NT2/D1 (cell line): ENCODE measurements at regions not wholly inside any gene's neighbourhood (a gene's known extent, or its start where the extent isn't known, plus 50 kb on each side); places are given as distances from the start of the nearest gene placed in this dataset.

Experiments
- DNase-seq: peaks from one replicate; pipeline ENCODE4 v3.0.0-alpha.2; 2011; ENCODE audit warnings: low read depth, low spot score
- H3K27me3 ChIP-seq: 2 replicates; pipeline ENCODE4 v1.6.0; 2011; ENCODE audit warnings: mild to moderate bottlenecking; ENCODE audit not compliant: insufficient read length, insufficient read depth
- H3K36me3 ChIP-seq: 2 replicates; pipeline ENCODE4 v1.6.1; 2011; ENCODE audit warnings: mild to moderate bottlenecking, low read length, mixed read lengths; ENCODE audit not compliant: insufficient read depth, insufficient read length
- H3K4me1 ChIP-seq: 2 replicates; pipeline ENCODE4 v1.5.1; 2011; ENCODE audit not compliant: insufficient read depth, insufficient read length
- H3K4me3 ChIP-seq: 2 replicates; pipeline ENCODE4 v1.5.1; 2011; ENCODE audit warnings: low read depth; ENCODE audit not compliant: insufficient read length
- H3K9ac ChIP-seq: 2 replicates; pipeline ENCODE4 v1.6.0; 2011; ENCODE audit warnings: low read depth; ENCODE audit not compliant: insufficient read length
- H3K9me3 ChIP-seq: 2 replicates; pipeline ENCODE4 v1.5.1; 2011; ENCODE audit warnings: mild to moderate bottlenecking, low read length; ENCODE audit not compliant: insufficient read depth
- SUZ12 ChIP-seq: IDR thresholded peaks from 2 replicates; pipeline ENCODE4 v1.6.1; 2011; ENCODE audit not compliant: insufficient read length, insufficient read depth; ENCODE audit errors: extremely low read depth
- YY1 ChIP-seq: IDR thresholded peaks from 2 replicates; pipeline ENCODE4 v1.6.1; 2011; ENCODE audit not compliant: insufficient read length, insufficient read depth
- ZNF274 ChIP-seq: IDR thresholded peaks from 2 replicates; pipeline ENCODE4 v1.6.1; 2011; ENCODE audit warnings: mild to moderate bottlenecking, low read depth, low read length

DNA sequence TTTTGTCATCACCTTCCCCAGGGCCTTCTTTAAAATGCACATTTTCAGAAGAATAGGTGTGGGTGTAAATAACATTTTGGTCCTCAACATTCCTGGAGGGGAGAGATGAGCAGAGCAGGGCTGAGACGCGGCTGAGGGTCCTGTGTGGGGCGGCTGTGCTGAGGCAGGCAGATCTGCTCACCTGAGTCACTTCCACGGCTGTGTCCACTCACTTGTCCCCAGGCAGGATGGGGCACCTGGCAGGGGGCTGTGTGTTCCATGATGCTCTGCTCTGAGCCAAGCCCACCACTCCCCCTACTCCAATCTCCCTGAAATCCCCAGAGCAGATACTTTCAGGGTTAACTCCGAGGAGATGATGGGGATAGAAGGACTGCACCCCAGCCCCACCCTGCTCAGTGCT is 93.8 kb downstream of the GLRX3 start:
- H3K36me3 ChIP-seq, result peaks cover 2% of the 10 kb centered on the region
- TF ChIP-seq YY1 (no peak), SUZ12 (no peak), ZNF274 (no peak)
- H3K9me3 ChIP-seq, result peaks cover 20% of the 10 kb centered on the region
- no peak overlapping the region for H3K9ac ChIP-seq
- H3K4me3 ChIP-seq, result no peak overlapping the region
- DNase-seq, result no peak
- H3K4me1 ChIP-seq, result no peaks in the 10 kb centered on the region
- H3K27me3 ChIP-seq, result no peaks in the 10 kb centered on the region

DNA sequence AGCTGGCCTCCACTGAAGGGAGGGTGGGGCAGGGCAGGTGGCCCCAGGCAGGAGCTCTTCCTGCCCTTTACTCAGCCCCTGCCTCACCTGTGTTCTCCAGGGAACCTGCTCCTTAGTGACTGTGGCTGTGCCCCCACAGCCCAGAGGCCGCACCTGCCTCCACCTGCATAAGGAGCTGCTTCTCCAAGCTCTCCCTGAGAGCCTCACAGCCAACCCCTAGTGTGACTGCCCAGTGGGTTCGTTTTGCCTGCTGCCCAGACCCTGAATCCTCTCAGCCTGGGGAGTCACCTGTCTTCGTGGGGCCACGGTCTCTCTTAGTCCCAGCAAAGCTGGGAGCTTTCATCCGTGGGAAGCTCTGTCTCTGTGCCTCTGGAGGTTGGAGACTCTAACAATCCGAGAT is 94.4 kb downstream of the GLRX3 start:
- no peak overlapping the region for H3K9ac ChIP-seq
- no peaks in the 10 kb centered on the region for H3K27me3 ChIP-seq
- peaks cover 2% of the 10 kb centered on the region for H3K36me3 ChIP-seq
- DNase-seq, result no peak
- H3K4me1 ChIP-seq, result no peaks in the 10 kb centered on the region
- H3K9me3 ChIP-seq, result peaks cover 20% of the 10 kb centered on the region
- TF ChIP-seq ZNF274 (no peak), YY1 (no peak), SUZ12 (no peak)
- H3K4me3 ChIP-seq, result no peak overlapping the region

DNA sequence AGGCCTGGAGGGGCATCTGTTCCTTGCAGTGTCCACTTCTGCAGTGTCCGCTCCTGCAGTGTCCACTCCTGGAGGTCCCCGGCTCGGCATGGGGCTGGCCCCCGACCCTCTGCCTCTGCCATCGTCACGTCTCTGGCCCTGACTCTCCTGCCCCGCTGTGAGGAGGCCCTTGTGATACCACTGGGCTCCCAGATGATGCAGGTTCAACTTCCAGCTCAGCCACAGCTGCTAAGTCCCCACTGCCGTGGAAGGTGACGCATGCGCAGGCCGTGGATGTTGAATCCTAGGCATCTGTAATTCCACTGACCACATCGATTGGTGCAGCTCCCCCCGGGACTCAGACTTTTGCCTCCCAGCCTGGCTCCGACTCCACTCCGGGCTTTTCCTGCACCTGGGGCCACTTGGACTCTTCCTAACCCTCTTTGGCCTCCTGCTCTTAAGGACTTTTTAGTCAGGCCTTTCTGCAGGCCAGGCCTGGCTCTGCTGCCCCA is 95.1 kb downstream of the GLRX3 start:
- H3K9ac ChIP-seq, result no peak overlapping the region
- no peaks in the 10 kb centered on the region for H3K27me3 ChIP-seq
- TF ChIP-seq SUZ12 (no peak), YY1 (no peak), ZNF274 (no peak)
- H3K36me3 ChIP-seq, result peaks cover 2% of the 10 kb centered on the region
- no peak overlapping the region for H3K4me3 ChIP-seq
- peaks cover 20% of the 10 kb centered on the region for H3K9me3 ChIP-seq
- DNase-seq, result no peak
- no peaks in the 10 kb centered on the region for H3K4me1 ChIP-seq

DNA sequence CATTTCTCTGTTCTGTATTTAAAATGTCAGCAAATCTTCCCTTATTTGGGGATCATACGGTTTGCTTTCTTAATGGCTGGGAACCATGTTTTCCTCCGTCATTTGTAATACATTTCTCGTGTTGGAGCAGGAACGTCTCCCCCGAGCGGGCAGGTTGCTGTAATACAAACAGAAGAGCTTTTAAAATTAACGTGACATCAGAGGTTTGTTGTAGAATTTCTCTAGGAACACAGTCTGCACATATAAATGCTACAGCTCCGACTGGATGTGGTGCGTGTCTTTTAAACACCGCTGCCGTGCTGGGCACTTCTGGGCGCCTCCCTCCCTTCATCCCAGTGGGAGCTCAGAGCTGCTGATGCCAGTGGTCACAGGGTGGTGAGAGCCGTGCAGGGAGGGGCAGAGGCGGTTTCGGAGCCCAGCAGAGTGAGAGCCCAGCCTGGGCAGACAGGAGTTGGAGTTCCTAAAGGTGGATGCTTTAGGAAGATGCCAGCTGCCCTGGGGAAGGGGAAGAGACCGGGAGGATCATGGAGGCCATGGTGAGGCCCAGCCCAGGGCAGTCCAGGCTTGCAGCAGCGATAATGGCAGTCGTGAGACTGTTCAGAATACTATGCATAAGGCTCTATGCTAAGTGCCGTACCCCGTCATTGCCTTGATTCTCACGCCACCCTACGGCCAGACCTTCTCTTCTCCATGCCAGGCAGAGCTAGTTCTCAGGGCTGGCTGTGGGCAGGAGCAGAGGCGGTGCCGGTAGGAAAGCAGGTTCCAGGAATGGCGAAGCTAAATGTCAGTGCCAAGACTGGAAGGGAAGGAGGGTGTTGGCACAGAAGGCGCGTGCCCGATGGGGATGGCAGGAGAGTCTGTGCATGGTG is 96.2 kb downstream of the GLRX3 start:
- H3K9me3 ChIP-seq, result peaks cover 12% of the 10 kb centered on the region
- H3K9ac ChIP-seq, result no peak overlapping the region
- peaks cover 2% of the 10 kb centered on the region for H3K36me3 ChIP-seq
- no peaks in the 10 kb centered on the region for H3K4me1 ChIP-seq
- no peaks in the 10 kb centered on the region for H3K27me3 ChIP-seq
- no peak overlapping the region for H3K4me3 ChIP-seq
- TF ChIP-seq SUZ12 (no peak), ZNF274 (no peak), YY1 (no peak)
- DNase-seq, result no peak

DNA sequence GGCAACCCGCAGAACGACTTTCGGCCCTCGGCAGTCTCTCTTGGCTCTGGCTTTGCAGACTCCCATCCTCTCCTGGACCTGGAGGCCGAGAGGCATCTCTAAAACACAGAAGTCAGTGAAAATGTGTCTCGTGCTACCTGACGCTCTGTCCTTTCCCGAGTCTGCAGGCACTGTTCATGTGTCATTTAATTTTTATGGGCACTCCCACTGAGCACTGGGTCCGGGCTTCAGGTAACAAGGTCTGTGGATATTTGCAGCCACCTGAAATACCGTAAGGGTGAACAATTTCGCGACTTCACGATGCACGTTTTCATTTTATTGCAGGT is 96.8 kb downstream of the GLRX3 start:
- no peaks in the 10 kb centered on the region for H3K4me1 ChIP-seq
- H3K36me3 ChIP-seq, result peaks cover 2% of the 10 kb centered on the region
- H3K9me3 ChIP-seq, result peaks cover 6% of the 10 kb centered on the region
- no peak overlapping the region for H3K9ac ChIP-seq
- H3K27me3 ChIP-seq, result no peaks in the 10 kb centered on the region
- no peak overlapping the region for H3K4me3 ChIP-seq
- TF ChIP-seq SUZ12 (no peak), ZNF274 (no peak), YY1 (no peak)
- no peak for DNase-seq

DNA sequence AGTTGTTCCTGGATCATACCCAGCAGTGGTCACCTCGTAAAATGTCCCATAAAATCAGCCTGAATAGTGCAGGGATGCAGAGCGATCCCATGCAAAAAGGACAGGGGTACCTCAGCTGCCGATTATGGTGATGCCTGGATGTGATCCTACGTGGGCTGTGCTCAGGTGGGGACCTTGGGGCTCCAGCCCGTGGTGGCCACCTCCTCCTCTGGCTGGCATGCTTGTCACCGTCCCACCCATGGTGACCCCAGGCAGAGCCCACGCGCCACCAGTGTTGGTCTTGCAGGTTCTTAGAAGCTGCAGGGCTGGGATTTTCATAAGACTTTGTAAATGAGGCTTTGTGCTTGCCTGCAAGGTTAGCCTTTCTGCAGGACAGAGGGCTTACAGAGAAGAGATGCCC is 97.2 kb downstream of the GLRX3 start:
- Histone ChIP-seq H3K4me1 (no peaks in the 10 kb centered on the region), H3K9ac (no peak overlapping the region), H3K36me3 (peaks cover 2% of the 10 kb centered on the region), H3K9me3 (peaks cover 2% of the 10 kb centered on the region), H3K27me3 (no peaks in the 10 kb centered on the region), H3K4me3 (no peak overlapping the region)
- DNase-seq, result no peak
- TF ChIP-seq SUZ12 (no peak), ZNF274 (no peak), YY1 (no peak)

DNA sequence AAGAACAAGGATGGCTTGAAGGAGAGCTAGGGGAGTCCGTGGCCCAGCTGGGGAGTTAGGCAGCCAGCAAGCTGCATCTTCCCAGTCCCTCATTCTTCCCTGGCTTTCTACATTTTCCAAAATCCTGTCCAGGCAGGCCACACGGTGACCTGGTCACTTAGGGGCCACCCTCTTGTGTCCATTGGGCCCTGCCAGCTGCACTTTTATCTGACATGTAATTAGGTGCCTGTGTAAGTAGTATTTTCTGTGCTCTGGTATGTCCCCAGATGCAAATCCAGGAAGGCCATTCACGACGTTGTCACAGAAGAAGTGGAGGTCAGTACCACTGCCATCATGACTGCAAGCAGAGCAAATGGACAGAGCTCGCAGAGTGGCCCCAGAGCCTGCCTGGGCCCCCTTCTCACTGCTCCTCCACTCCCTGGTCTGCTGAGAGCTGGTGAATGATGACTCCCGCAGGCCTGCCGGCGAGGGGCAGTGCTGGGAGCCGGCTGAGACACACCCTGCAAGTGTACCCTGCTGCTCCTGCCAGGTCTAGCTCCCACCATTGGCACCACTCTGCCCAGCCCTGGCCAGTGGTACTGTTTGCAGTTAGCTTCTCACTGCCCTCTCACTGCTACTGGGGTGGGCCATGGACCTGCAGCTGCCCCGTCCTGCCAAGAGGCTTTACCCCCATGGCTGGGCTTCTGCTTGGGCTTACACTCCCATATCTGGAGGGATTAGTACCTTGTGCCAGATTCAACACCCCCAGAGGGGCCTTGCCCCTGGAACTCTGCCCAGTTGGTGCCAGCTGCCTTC is 98.2 kb downstream of the GLRX3 start:
- Histone ChIP-seq H3K4me3 (no peak overlapping the region), H3K9me3 (no peaks in the 10 kb centered on the region), H3K36me3 (peaks cover 2% of the 10 kb centered on the region), H3K9ac (no peak overlapping the region), H3K4me1 (no peaks in the 10 kb centered on the region), H3K27me3 (no peaks in the 10 kb centered on the region)
- no peak for TF ChIP-seq ZNF274
- no peak for TF ChIP-seq SUZ12
- TF ChIP-seq YY1, result no peak
- no peak for DNase-seq
